Colon (tissue), 2 donors: ENCODE measurements at regions not wholly inside any gene's neighbourhood (a gene's known extent, or its start where the extent isn't known, plus 50 kb on each side); places are given as distances from the start of the nearest gene placed in this dataset.
"Not testable (repeated sequence)": the region's sequence is repeated elsewhere in the genome, so short reads cannot be mapped to it uniquely, and the experiment has no call there.

Source experiments
- FAIRE-seq: peaks from 2 replicates; lab custom pipeline; 2012; peaks lifted over from hg19 to GRCh38; lab: Jason Lieb, UNC
- donor health status: control.
- donor health status: control.

DNA sequence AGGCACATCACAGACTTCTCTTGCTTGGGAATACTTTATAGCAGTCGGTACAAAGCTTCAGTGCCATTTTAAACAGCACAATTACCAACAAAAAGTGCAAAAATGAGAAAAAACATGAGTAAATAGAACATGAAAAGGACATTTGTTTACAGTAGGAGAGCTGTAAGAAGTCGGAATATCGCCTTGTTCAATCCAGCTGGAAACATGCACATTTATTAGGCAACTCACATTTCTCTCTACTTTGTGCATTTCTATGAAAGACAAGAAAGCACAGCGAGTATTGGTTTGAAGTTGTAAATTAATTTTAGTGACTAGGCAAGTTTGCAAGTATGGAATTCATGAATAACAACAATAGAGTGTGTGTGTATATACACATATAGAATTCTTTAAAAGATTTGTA, 484.7 kb downstream of the DACH1 start:
- no peak for FAIRE-seq

GRCh38 chr13:71380191-71380590, 486.8 kb downstream of the DACH1 start:
- FAIRE-seq = no peak

GRCh38 chr13:71378961-71379905, 487.8 kb downstream of the DACH1 start:
- FAIRE-seq = no peak

- FAIRE-seq = no peak
Observed at GRCh38 chr13:71374471-71375049, 492.4 kb downstream of the DACH1 start.

DNA sequence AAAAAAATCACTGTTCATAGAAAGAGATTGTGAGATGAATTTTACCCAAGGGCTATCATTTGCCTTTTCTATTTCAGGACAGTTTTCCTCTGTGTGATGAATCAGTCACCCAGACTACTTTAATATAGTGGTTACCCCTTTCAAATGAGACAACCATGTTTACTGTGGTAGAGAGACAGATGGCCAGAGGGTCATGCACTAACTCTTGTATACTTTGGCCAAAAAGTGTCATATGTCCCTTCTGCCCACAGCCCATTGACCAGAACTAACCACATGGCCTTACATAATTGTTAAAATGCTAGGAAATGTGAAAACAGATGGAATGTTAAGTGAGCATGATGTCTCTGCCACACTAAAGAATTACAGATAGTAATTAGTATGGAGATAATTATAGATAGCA, 498.7 kb downstream of the DACH1 start:
- no peak for FAIRE-seq

GRCh38 chr13:71360041-71360440, 507.0 kb downstream of the DACH1 start:
- no peak for FAIRE-seq

- FAIRE-seq = no peak
Observed at GRCh38 chr13:71359641-71360040, 507.4 kb downstream of the DACH1 start.

DNA sequence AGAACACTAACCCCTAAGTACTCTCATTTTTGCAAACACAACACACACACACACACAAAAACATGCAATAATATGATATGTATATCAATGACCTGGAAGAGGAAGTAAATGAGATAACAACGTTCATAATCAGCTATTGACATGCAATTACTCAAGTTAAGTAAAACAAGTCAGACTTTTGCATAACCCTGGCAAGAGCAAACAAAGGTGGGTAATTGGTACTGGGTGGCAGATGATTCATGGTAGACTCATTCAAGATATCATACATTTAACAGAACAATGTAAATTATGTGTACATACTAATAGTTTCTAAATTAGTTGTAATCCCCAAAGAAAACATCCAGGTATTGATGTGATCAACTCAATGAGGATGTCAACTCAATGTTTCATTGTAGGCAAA, 508.8 kb downstream of the DACH1 start:
- no peak for FAIRE-seq

GRCh38 chr13:71355010-71355409, 512.0 kb downstream of the DACH1 start:
- FAIRE-seq = no peak

- no peak for FAIRE-seq
Observed at GRCh38 chr13:71350886-71351285, 516.1 kb downstream of the DACH1 start.

DNA sequence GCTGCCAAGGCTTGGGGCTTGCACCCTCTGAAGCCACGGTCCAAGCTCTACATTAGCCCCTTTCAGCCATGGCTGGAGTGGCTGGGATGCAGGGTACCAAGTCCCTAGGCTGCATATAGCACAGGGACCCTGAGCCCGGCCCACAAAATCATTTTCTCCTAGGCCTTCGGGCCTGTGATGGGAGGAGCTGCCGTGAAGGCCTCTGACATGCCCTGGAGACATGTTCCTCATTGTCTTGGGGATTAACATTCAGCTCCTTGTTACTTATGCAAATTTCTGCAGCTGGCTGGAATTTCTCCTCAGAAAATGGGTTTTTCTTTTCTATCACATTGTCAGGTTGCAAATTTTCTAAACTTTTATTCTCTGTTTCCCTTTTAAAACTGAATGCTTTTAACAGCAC, 521.1 kb downstream of the DACH1 start:
- not testable (repeated sequence) for FAIRE-seq

DNA sequence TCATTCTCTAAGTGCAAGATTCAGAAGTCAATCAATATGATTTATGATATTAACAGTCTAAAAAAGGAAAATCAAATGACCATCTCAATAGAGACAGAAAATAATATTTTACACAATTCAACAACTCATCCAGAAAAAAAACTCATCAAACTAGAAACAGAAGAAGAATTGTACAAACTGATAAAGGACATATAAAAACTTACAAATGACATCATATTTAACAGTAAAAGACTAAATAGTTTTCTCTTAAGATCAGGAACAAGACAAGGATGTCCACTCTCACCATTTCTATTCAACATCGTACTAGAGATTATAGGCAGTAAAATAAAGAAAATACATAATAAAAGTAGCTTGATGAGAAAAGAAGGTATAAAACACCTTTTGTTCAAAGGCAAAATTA, 527.3 kb downstream of the DACH1 start:
- no peak for FAIRE-seq

GRCh38 chr13:71339005-71339404, 528.0 kb downstream of the DACH1 start:
- FAIRE-seq = no peak

- no peak for FAIRE-seq
Observed at GRCh38 chr13:71338070-71338469, 528.9 kb downstream of the DACH1 start.

DNA sequence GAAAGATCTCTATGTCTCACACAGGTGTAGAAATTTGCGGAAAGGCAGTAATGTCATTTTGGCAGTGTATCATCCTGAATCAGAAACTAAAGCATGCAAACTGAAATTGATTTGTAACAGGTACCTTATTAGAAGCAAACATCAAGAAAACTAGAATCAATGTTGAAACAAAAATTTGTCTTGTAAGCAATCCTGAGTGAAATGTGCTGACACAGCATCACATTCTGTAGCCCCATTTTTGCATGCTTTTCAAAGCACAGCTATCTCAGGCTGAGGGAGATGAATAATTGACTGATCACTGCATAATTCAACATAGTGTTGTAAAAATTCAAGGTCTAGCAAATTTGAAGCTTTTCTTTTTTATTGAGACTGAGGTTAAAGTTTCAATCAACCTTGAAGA, 539.7 kb downstream of the DACH1 start:
- no peak for FAIRE-seq

- FAIRE-seq = no peak
Observed at GRCh38 chr13:71325556-71325955, 541.4 kb downstream of the DACH1 start.

- no peak for FAIRE-seq
Observed at GRCh38 chr13:71323266-71323665, 543.7 kb downstream of the DACH1 start.

GRCh38 chr13:71320452-71320851, 546.6 kb downstream of the DACH1 start:
- no peak for FAIRE-seq

DNA sequence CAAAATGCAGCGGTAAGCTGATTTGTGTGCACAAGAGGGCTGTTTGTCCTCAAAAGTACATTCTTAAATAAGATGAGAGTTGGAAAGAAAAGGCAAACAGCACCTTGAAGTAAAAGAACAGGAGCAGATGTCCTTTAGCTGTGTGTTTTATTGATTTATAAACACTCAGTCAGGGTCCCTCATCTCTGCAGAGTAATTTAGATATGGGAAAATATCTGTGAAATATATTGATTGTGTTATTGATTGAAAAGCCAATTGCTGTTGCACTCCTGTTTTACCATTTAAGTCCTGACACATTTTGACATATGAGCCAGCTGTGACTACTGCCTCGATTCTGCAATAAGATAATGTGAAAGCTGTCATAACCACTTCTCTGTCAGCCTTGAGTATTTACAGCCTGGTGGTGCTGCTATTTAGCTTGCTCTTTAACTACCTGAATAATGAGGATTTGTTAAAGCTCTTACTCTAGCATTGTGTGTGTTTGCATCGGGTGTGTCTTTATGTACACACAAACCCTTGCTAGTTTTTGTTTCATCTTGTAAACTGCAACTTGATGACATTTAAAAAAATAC, 550.1 kb downstream of the DACH1 start:
- no peak for FAIRE-seq

DNA sequence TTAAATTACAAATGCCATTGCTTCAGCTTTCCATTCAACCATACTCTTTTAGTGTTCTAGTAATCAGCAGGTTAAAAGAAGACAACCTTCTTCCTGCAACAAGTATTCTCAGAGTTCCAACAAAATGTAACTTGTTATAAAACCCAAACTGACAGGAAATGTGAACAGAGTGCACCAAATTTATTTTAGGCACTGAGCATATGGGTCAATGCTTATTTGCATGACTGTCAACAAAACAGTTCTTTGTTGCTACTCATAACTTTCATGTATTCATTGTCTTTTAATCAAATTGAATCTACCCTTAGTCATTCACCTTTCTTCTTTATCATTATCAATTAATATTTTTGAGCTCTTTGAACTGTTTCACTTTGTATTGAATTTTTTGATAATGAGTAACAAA, 554.1 kb downstream of the DACH1 start:
- no peak for FAIRE-seq

GRCh38 chr13:71309905-71310304, 557.1 kb downstream of the DACH1 start:
- FAIRE-seq = no peak

GRCh38 chr13:71306821-71307220, 560.2 kb downstream of the DACH1 start:
- no peak for FAIRE-seq

DNA sequence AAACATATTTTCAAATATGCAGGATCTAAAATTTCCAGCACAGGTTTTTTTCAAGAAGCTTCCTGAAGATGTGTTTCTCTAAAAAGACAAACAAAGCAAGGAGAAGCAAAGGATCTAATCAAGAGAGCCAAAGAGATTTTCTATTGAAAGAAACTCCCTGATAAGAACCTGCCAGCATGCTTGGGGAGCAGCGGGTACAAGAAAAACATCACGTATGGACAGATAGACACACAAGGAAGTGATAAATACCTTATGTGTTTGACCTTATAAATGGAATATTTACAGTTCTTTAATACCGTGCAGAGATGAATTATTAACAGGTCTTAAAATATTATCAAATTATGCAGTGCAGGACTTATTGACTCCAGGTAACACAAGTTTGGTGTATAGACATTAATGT, 562.1 kb downstream of the DACH1 start:
- no peak for FAIRE-seq
